PFSK-1 (cell line): ENCODE measurements at regions not wholly inside any gene's neighbourhood (a gene's known extent, or its start where the extent isn't known, plus 50 kb on each side); places are given as distances from the start of the nearest gene placed in this dataset.

Source experiments
- FOXP2 ChIP-seq: optimal IDR thresholded peaks from 2 replicates; pipeline ENCODE3; 2011; ENCODE audit warnings: borderline replicate concordance, control low read depth, inconsistent platforms; ENCODE audit not compliant: insufficient read depth; ENCODE audit errors: extremely low read length, extremely low read depth
- POLR2AphosphoS5 ChIP-seq: IDR thresholded peaks from 2 replicates; pipeline ENCODE4 v1.6.1; 2012; ENCODE audit warnings: low read depth, mild to moderate bottlenecking, control low read depth, low read length, moderate library complexity
- REST ChIP-seq, 2 experiments: IDR thresholded peaks; 2 replicates each; pipeline versions ENCODE4 v1.6.1 to v1.8.0; 2011 to 2012; ENCODE audit warnings: low read depth in 2 of 2, low read length in 2 of 2, control low read depth in 1 of 2, inconsistent platforms in 1 of 2, mild to moderate bottlenecking in 1 of 2, moderate library complexity in 1 of 2; ENCODE audit not compliant: insufficient read depth in 1 of 2
- SIN3A ChIP-seq: IDR thresholded peaks from 2 replicates; pipeline ENCODE4 v1.6.1; 2012; ENCODE audit warnings: mild to moderate bottlenecking, low read length, moderate library complexity, borderline replicate concordance; ENCODE audit not compliant: insufficient read depth
- TAF1 ChIP-seq: IDR thresholded peaks from 2 replicates; pipeline ENCODE4 v1.6.1; 2012; ENCODE audit warnings: low read length, control low read depth, borderline replicate concordance; ENCODE audit not compliant: insufficient read depth

GRCh38 chr6:126945150-126945685, 173.3 kb upstream of the RSPO3 start:
- TF ChIP-seq FOXP2 (no peak), TAF1 (no peak), REST (IDR thresholded peaks at IDR 0.05; ENCODE audit: insufficient read depth in 1 of 2, low read depth in 2 of 2, low read length in 2 of 2) (no peak), POLR2AphosphoS5 (no peak), SIN3A (no peak)

- no peak for TF ChIP-seq SIN3A
- TF ChIP-seq REST (IDR thresholded peaks at IDR 0.05; ENCODE audit: insufficient read depth in 1 of 2, low read depth in 2 of 2, low read length in 2 of 2): no peak
- no peak for TF ChIP-seq FOXP2
- TF ChIP-seq TAF1: no peak
- TF ChIP-seq POLR2AphosphoS5: no peak
Measured at GRCh38 chr6:126945812-126946360, 172.6 kb upstream of the RSPO3 start.

- TF ChIP-seq FOXP2 (no peak), REST (IDR thresholded peaks at IDR 0.05; ENCODE audit: insufficient read depth in 1 of 2, low read depth in 2 of 2, low read length in 2 of 2) (no peak), POLR2AphosphoS5 (no peak), TAF1 (no peak), SIN3A (no peak)
Measured at GRCh38 chr6:126947070-126947469, 171.4 kb upstream of the RSPO3 start.

GRCh38 chr6:126949786-126950185, 168.7 kb upstream of the RSPO3 start:
- TF ChIP-seq SIN3A: no peak
- TF ChIP-seq FOXP2: no peak
- no peak for TF ChIP-seq POLR2AphosphoS5
- no peak for TF ChIP-seq TAF1
- TF ChIP-seq REST (IDR thresholded peaks at IDR 0.05; ENCODE audit: insufficient read depth in 1 of 2, low read depth in 2 of 2, low read length in 2 of 2): no peak
